ENCODE measurements at regions not wholly inside any gene's neighbourhood (a gene's known extent, or its start where the extent isn't known, plus 50 kb on each side); places are given as distances from the start of the nearest gene placed in this dataset.

- no peak overlapping the region for H3K4me3 ChIP-seq (ENCODE audit: low read depth, low read length)
Measured at GRCh38 chr15:39426552-39427532, 154.0 kb upstream of the THBS1 start.

GRCh38 chr15:39427705-39428104 is 153.2 kb upstream of the THBS1 start:
- no peaks in the 10 kb centered on the region for H3K27me3 Mint-ChIP-seq (ENCODE audit: insufficient read depth, unreplicated experiment)
- ChIA-PET POLR2A (no interaction called here), CTCF (no interaction called here)
- TF ChIP-seq CTCF (IDR thresholded peaks at IDR 0.05; ENCODE audit: insufficient read depth in 1 of 2, low read depth in 1 of 2, low read length in 1 of 2, severe bottlenecking in 1 of 2, unreplicated experiment in 1 of 2): no peak
- no peaks in the 10 kb centered on the region for H3K36me3 Mint-ChIP-seq (ENCODE audit: insufficient read depth, unreplicated experiment)
- BruUV-seq (replicated peaks): no TSS peak
- no peak overlapping the region for H3K4me3 Mint-ChIP-seq (ENCODE audit: unreplicated experiment)
- peaks cover 10% of the 10 kb centered on the region for H3K9me3 Mint-ChIP-seq (ENCODE audit: unreplicated experiment)
- intact Hi-C loops (cut with micrococcal nuclease; ENCODE audit: unreplicated experiment): no loop called here
- Histone ChIP-seq H3K4me1 (no peaks in the 10 kb centered on the region), H3K27me3 (replicated peaks; ENCODE audit: control insufficient read depth, insufficient read depth, low read length) (no peaks in the 10 kb centered on the region), H3K36me3 (ENCODE audit: control insufficient read depth, insufficient read depth, low read length) (no peaks in the 10 kb centered on the region), H3K9me3 (no peaks in the 10 kb centered on the region), H3K4me3 (ENCODE audit: low read depth, low read length) (no peak overlapping the region)
- no peaks in the 10 kb centered on the region for H3K4me1 Mint-ChIP-seq (ENCODE audit: low read depth, unreplicated experiment)
- H3K27ac Mint-ChIP-seq (ENCODE audit: unreplicated experiment): no peak overlapping the region
- DNase-seq: no peak

More at GRCh38 chr15:39426552-39427532, 154.0 kb upstream of the THBS1 start:
- no peaks in the 10 kb centered on the region for H3K4me1 Mint-ChIP-seq (ENCODE audit: low read depth, unreplicated experiment)
- H3K36me3 Mint-ChIP-seq (ENCODE audit: insufficient read depth, unreplicated experiment): no peaks in the 10 kb centered on the region
- DNase-seq: no peak
- H3K9me3 Mint-ChIP-seq (ENCODE audit: unreplicated experiment): peaks cover 4% of the 10 kb centered on the region
- TF ChIP-seq CTCF (IDR thresholded peaks at IDR 0.05; ENCODE audit: insufficient read depth in 1 of 2, low read depth in 1 of 2, low read length in 1 of 2, severe bottlenecking in 1 of 2, unreplicated experiment in 1 of 2): no peak
- no TSS peak for BruUV-seq (replicated peaks)
- H3K27ac Mint-ChIP-seq (ENCODE audit: unreplicated experiment): no peak overlapping the region
- H3K27me3 Mint-ChIP-seq (ENCODE audit: insufficient read depth, unreplicated experiment): no peaks in the 10 kb centered on the region
- CTCF ChIA-PET: no interaction called here
- POLR2A ChIA-PET: no interaction called here
- no peak overlapping the region for H3K4me3 Mint-ChIP-seq (ENCODE audit: unreplicated experiment)
- Histone ChIP-seq H3K27me3 (replicated peaks; ENCODE audit: control insufficient read depth, insufficient read depth, low read length) (no peaks in the 10 kb centered on the region), H3K36me3 (ENCODE audit: control insufficient read depth, insufficient read depth, low read length) (no peaks in the 10 kb centered on the region), H3K9me3 (no peaks in the 10 kb centered on the region), H3K4me1 (no peaks in the 10 kb centered on the region)
- intact Hi-C loops (cut with micrococcal nuclease; ENCODE audit: unreplicated experiment): no loop called here

DNA sequence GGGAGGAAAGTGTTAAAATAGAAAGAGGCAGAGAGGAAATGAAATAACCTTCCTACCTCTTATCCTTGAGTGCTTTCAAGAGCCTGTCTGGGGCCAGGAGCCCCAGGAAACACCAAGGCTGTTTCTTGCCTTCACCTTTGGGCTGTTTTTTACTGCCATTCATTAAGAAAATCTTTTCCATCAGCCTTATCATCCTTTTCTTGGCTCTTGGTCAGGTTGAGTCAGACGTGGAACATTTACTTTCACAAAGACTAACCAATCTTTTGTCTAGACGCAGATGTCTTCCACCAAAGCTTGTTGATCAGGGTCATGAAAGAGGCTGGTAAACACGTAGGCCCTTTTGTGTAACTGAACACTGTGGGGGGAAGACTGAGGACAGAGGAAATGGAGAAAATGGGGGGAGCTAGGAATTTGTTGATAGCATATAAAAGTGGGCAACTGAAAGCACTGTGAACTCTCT is 151.0 kb upstream of the THBS1 start:
- intact Hi-C loops (cut with micrococcal nuclease; ENCODE audit: unreplicated experiment): loop anchor here (10.0 kb wide), 1 partner anchor 75 kb away; no protein-coding TSS in a partner anchor
- H3K9me3 ChIP-seq: no peaks in the 10 kb centered on the region
- peaks cover 10% of the 10 kb centered on the region for H3K9me3 Mint-ChIP-seq (ENCODE audit: unreplicated experiment)
- no peaks in the 10 kb centered on the region for H3K27me3 ChIP-seq (replicated peaks; ENCODE audit: control insufficient read depth, insufficient read depth, low read length)
- no peak for TF ChIP-seq CTCF (IDR thresholded peaks at IDR 0.05; ENCODE audit: insufficient read depth in 1 of 2, low read depth in 1 of 2, low read length in 1 of 2, severe bottlenecking in 1 of 2, unreplicated experiment in 1 of 2)
- no peaks in the 10 kb centered on the region for H3K27me3 Mint-ChIP-seq (ENCODE audit: insufficient read depth, unreplicated experiment)
- H3K4me1 Mint-ChIP-seq (ENCODE audit: low read depth, unreplicated experiment): peaks cover 10% of the 10 kb centered on the region
- ChIA-PET POLR2A (no interaction called here), CTCF (no interaction called here)
- no TSS peak for BruUV-seq (replicated peaks)
- no peaks in the 10 kb centered on the region for H3K36me3 Mint-ChIP-seq (ENCODE audit: insufficient read depth, unreplicated experiment)
- no peak overlapping the region for H3K27ac Mint-ChIP-seq (ENCODE audit: unreplicated experiment)
- no peak for DNase-seq
- H3K4me1 ChIP-seq: peaks cover 8% of the 10 kb centered on the region
- H3K36me3 ChIP-seq (ENCODE audit: control insufficient read depth, insufficient read depth, low read length): no peaks in the 10 kb centered on the region
- no peak overlapping the region for H3K4me3 Mint-ChIP-seq (ENCODE audit: unreplicated experiment)
- no peak overlapping the region for H3K4me3 ChIP-seq (ENCODE audit: low read depth, low read length)

Measured in Caco-2 (cell line).